ENCODE measurements at regions not wholly inside any gene's neighbourhood (a gene's known extent, or its start where the extent isn't known, plus 50 kb on each side); places are given as distances from the start of the nearest gene placed in this dataset.

- Histone ChIP-seq H3K36me3 (replicated peaks; ENCODE audit: insufficient read depth, low read depth) (no peaks in the 10 kb centered on the region), H3K4me1 (ENCODE audit: insufficient read depth) (no peaks in the 10 kb centered on the region), H3K4me2 (no peak overlapping the region), H3K79me2 (no peaks in the 10 kb centered on the region), H3K4me3 (no peak overlapping the region), H2AFZ (no peak overlapping the region), H3K9me2 (replicated peaks; ENCODE audit: insufficient read depth) (no peaks in the 10 kb centered on the region), H3K27ac (no peak overlapping the region), H4K20me1 (ENCODE audit: insufficient read depth, poor library complexity, severe bottlenecking) (no peaks in the 10 kb centered on the region), H3K27me3 (no peaks in the 10 kb centered on the region), H3K9me3 (ENCODE audit: low read depth) (no peaks in the 10 kb centered on the region)
- no peak for TF ChIP-seq CTCF (IDR thresholded peaks at IDR 0.05; ENCODE audit: poor library complexity)
- TF ChIP-seq EZH2phosphoT487 (IDR thresholded peaks at IDR 0.05; ENCODE audit: low read depth, severe bottlenecking, unreplicated experiment): no peak
- no peak for TF ChIP-seq EZH2 (IDR thresholded peaks at IDR 0.05; ENCODE audit: borderline replicate concordance)
- WGBS (ENCODE audit: low lambda C conversion rate, missing lambda C conversion rate): 89% methylated on average over 2 of the region's 2 CpGs
- peak; percentile 28 for DNase-seq (ENCODE audit: low spot score)
Observed at GRCh38 chr3:40790746-40791145, 266.0 kb downstream of the ZNF621 start.

- no peak overlapping the region for H3K4me3 ChIP-seq
- H4K20me1 ChIP-seq (ENCODE audit: insufficient read depth, poor library complexity, severe bottlenecking): no peaks in the 10 kb centered on the region
- no peaks in the 10 kb centered on the region for H3K4me1 ChIP-seq (ENCODE audit: insufficient read depth)
- H3K79me2 ChIP-seq: no peaks in the 10 kb centered on the region
- H3K27ac ChIP-seq: no peak overlapping the region
- H3K9me2 ChIP-seq (replicated peaks; ENCODE audit: insufficient read depth): no peaks in the 10 kb centered on the region
- H2AFZ ChIP-seq: no peak overlapping the region
- H3K9me3 ChIP-seq (ENCODE audit: low read depth): no peaks in the 10 kb centered on the region
- no peak for DNase-seq (ENCODE audit: low spot score)
- H3K4me2 ChIP-seq: no peak overlapping the region
- H3K36me3 ChIP-seq (replicated peaks; ENCODE audit: insufficient read depth, low read depth): no peaks in the 10 kb centered on the region
- 90% methylated on average over 4 of the region's 4 CpGs for WGBS (ENCODE audit: low lambda C conversion rate, missing lambda C conversion rate)
- TF ChIP-seq EZH2 (IDR thresholded peaks at IDR 0.05; ENCODE audit: borderline replicate concordance) (no peak), EZH2phosphoT487 (IDR thresholded peaks at IDR 0.05; ENCODE audit: low read depth, severe bottlenecking, unreplicated experiment) (no peak), CTCF (IDR thresholded peaks at IDR 0.05; ENCODE audit: poor library complexity) (no peak)
- no peaks in the 10 kb centered on the region for H3K27me3 ChIP-seq
Observed at GRCh38 chr3:40793730-40794129, 269.0 kb downstream of the ZNF621 start.

- DNase-seq (ENCODE audit: low spot score): peak; percentile 66
- no peak overlapping the region for H2AFZ ChIP-seq
- no peak overlapping the region for H3K4me2 ChIP-seq
Observed at GRCh38 chr3:40800343-40800742, 275.6 kb downstream of the ZNF621 start.

More at GRCh38 chr3:40800343-40800742, 275.6 kb downstream of the ZNF621 start:
- Histone ChIP-seq H3K36me3 (replicated peaks; ENCODE audit: insufficient read depth, low read depth) (no peaks in the 10 kb centered on the region), H4K20me1 (ENCODE audit: insufficient read depth, poor library complexity, severe bottlenecking) (no peaks in the 10 kb centered on the region), H3K4me1 (ENCODE audit: insufficient read depth) (no peaks in the 10 kb centered on the region), H3K9me3 (ENCODE audit: low read depth) (no peaks in the 10 kb centered on the region), H3K27me3 (no peaks in the 10 kb centered on the region), H3K79me2 (no peaks in the 10 kb centered on the region), H3K27ac (peak overlapping the region; percentile 41), H3K4me3 (no peak overlapping the region), H3K9me2 (replicated peaks; ENCODE audit: insufficient read depth) (no peaks in the 10 kb centered on the region)
- TF ChIP-seq EZH2phosphoT487 (IDR thresholded peaks at IDR 0.05; ENCODE audit: low read depth, severe bottlenecking, unreplicated experiment) (no peak), CTCF (IDR thresholded peaks at IDR 0.05; ENCODE audit: poor library complexity) (no peak), EZH2 (IDR thresholded peaks at IDR 0.05; ENCODE audit: borderline replicate concordance) (no peak)

Measured in hepatocyte (in vitro differentiated cells).